Adrenal gland (tissue), 9 donors: ENCODE measurements at regions not wholly inside any gene's neighbourhood (a gene's known extent, or its start where the extent isn't known, plus 50 kb on each side); places are given as distances from the start of the nearest gene placed in this dataset.

ENCODE experiments used
- DNase-seq, 7 donors: peaks; one replicate each; pipeline ENCODE4 v3.0.0-alpha.2; 2019 to 2020
- H3K27ac ChIP-seq, 5 donors: fragments of 200-600 bp; sonication (generic) in 4 of 5; 1 replicate in 3 of 5; 2 replicates in 2 of 5; pipeline versions ENCODE4 v1.5.1 to v1.8.0; 2016 to 2020; ENCODE audit warnings: mild to moderate bottlenecking in 1 of 5
- H3K27me3 ChIP-seq: fragments of 200-600 bp; 2 replicates; pipeline ENCODE4 v1.8.0; 2021
- H3K36me3 ChIP-seq, 2 donors: fragments of 200-600 bp; replicated peaks in 1 of 2; 1 replicate in 1 of 2; 2 replicates in 1 of 2; pipeline versions ENCODE4 v1.5.1 to v1.8.0; 2018 to 2022
- H3K4me1 ChIP-seq, 2 donors: fragments of 200-600 bp; replicated peaks in 1 of 2; 1 replicate in 1 of 2; 2 replicates in 1 of 2; pipeline versions ENCODE4 v1.5.1 to v1.8.0; 2018 to 2021
- H3K4me3 ChIP-seq, 4 donors: fragments of 200-600 bp; sonication (generic) in 3 of 4; one replicate each; pipeline ENCODE4 v1.5.1; 2016 to 2018
- H3K9me3 ChIP-seq, 3 donors: fragments of 200-600 bp; sonication (generic) in 1 of 3; replicated peaks in 1 of 3; 1 replicate in 2 of 3; 2 replicates in 1 of 3; pipeline versions ENCODE4 v1.5.1 to v1.8.0; 2016 to 2021
- POLR2A ChIP-seq, 2 donors: fragments of 450-650 bp; IDR thresholded peaks; one replicate each; pipeline ENCODE4 v1.6.1; 2017; ENCODE audit warnings: antibody characterized with exemption in 2 of 2, mild to moderate bottlenecking in 2 of 2, moderate library complexity in 1 of 2
- WGBS, 4 donors: extraction: QIAGEN DNeasy Blood & Tissue Kit in 2 of 4; methylation state at CpG; one replicate each; pipeline versions ENCODE4 v1.1.5 to v1.1.7; 2013 to 2017; 5-methylcytosine and 5-hydroxymethylcytosine counted together
- intact Hi-C, 2 donors: fragments of 100-400 bp; cut with DNase I; formaldehyde crosslinking; loops; one replicate each; pipeline versions ENCODE4 v1.14.1 to v1.15.0; 2022 to 2023
- TF ChIP-seq, protein P1 (sequence below), 6 experiments: fragments of 450-650 bp in 4 of 6; fragments of 200-600 bp in 2 of 6; sonication (generic) in 1 of 6; IDR thresholded peaks; 1 replicate in 5 of 6; 2 replicates in 1 of 6; pipeline versions ENCODE4 v1.5.1 to v1.8.0; 2016 to 2021; ENCODE audit warnings: antibody characterized with exemption in 6 of 6, mild to moderate bottlenecking in 2 of 6, moderate library complexity in 1 of 6
- donor health status: healthy with polysubstance abuse.
- donor health status: Bipolar disorder and iron deficiency.
- donor health status: DM: yes; HTN: yes; CAD: no.
- donor health status: DM: no; HTN: no; CAD: no.
- donor health status: DM: no; HTN: no; CAD: no.

DNA sequence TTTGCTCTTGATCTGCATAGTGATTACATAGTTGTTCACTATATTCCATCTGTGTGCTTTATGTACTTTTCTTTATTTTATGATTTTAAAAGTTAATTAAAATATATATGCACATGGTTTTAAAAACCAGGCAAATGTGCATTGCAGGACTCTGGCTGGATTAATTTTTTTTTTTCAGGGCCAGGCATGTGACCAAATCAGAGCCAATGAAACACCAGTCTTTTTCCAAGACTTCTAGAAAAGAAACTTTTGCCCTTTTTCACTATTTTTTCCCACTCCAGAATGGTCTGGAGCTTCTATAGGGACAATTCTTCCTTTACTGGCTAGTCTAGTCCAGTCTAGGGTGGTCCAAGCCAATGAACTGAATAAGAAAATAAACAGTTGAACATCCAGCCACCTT, 198.1 kb upstream of the FBXO11 start:
- Histone ChIP-seq H3K36me3 (no peaks in the 10 kb centered on the region), H3K27me3 (no peaks in the 10 kb centered on the region), H3K27ac (no peak overlapping the region), H3K9me3 (no peaks in the 10 kb centered on the region), H3K4me3 (no peak overlapping the region), H3K4me1 (peaks cover 6 to 12% of the 10 kb centered on the region in 2 donors)
- intact Hi-C loops, result loop anchor here in 1 of 2 donors (10.0 kb wide), 2 partner anchors 200 to 240 kb away; partner anchors contain the start of gene FBXO11
- DNase-seq, result no peak
- TF ChIP-seq, protein P1, sequence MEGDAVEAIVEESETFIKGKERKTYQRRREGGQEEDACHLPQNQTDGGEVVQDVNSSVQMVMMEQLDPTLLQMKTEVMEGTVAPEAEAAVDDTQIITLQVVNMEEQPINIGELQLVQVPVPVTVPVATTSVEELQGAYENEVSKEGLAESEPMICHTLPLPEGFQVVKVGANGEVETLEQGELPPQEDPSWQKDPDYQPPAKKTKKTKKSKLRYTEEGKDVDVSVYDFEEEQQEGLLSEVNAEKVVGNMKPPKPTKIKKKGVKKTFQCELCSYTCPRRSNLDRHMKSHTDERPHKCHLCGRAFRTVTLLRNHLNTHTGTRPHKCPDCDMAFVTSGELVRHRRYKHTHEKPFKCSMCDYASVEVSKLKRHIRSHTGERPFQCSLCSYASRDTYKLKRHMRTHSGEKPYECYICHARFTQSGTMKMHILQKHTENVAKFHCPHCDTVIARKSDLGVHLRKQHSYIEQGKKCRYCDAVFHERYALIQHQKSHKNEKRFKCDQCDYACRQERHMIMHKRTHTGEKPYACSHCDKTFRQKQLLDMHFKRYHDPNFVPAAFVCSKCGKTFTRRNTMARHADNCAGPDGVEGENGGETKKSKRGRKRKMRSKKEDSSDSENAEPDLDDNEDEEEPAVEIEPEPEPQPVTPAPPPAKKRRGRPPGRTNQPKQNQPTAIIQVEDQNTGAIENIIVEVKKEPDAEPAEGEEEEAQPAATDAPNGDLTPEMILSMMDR (IDR thresholded peaks at IDR 0.05), result no peak
- TF ChIP-seq POLR2A (IDR thresholded peaks at IDR 0.05), result no peak

DNA sequence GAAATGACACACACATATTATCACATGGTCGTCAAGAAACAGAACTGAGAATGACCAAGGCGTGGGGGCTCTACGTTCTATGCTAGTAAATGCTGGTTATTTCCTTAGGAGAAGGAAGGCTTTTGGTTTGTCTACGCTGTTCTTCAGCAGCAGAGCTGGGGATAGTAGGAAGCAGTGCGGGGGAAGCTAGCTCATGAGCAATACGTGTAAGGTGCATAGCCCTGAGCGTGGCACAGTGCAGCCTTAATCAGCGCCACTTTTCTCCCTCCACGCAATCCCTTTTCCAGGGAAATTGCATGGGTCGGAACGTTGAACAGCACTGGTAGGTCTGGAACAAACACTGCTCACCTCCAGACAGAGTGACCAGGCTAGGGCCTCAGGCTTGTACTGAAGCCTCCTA, 199.6 kb upstream of the FBXO11 start:
- intact Hi-C loops, result loop anchor here (5.0 to 10.0 kb wide), 3 partner anchors 201 to 249 kb away; partner anchors contain the start of gene FBXO11 (in 1 of the 2)
- H3K27ac ChIP-seq, result peak overlapping the region in 1 of 5 donors; percentile 61
- DNase-seq, result no peak
- 74 to 84% (median 79%) methylated on average over 9 to 11 of the region's 11 CpGs for WGBS, 4 donors
- TF ChIP-seq POLR2A (IDR thresholded peaks at IDR 0.05), result no peak
- TF ChIP-seq, protein P1 (IDR thresholded peaks at IDR 0.05), result no peak
- H3K4me1 ChIP-seq, result peaks cover 6 to 13% of the 10 kb centered on the region in 2 donors
- no peaks in the 10 kb centered on the region for H3K9me3 ChIP-seq
- no peak overlapping the region for H3K4me3 ChIP-seq
- H3K36me3 ChIP-seq, result no peaks in the 10 kb centered on the region
- no peaks in the 10 kb centered on the region for H3K27me3 ChIP-seq

DNA sequence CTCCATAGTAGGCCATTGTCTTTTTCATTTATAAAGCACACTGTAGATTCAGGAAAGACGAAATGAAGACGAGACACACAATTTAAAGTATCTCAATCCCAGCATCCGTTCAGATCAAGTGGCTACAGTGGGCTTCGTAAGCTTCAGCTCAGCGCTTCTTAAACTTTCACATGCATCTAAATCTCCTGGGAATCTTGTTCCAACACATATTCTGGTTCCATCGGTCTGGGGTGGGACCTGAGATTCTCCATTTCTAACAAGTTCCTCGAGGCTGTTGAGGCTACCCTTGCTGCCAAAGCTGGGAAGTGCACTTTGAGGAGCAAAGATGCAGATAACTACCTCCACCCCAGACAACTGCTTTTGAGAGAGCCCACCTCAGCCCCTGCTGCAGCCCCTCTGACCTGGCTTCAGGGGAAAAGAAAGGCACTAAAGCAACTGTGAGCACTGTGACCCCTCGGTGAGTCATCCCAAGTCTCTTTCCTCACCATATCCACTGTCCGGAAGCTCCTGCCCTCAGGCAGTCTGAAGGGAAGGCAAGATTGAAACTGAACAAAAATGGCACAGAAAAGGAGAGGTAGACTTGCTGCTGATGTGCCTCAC, 201.1 kb upstream of the FBXO11 start:
- Histone ChIP-seq H3K27me3 (no peaks in the 10 kb centered on the region), H3K27ac (peak overlapping the region in 2 of 5 donors; percentile 61), H3K36me3 (no peaks in the 10 kb centered on the region), H3K4me1 (peaks cover 10 to 16% of the 10 kb centered on the region in 2 donors), H3K4me3 (no peak overlapping the region), H3K9me3 (no peaks in the 10 kb centered on the region)
- peak in 4 of 7 donors; percentile 32 to 56 (median 36) for DNase-seq
- TF ChIP-seq POLR2A (IDR thresholded peaks at IDR 0.05), result no peak
- TF ChIP-seq, protein P1 (IDR thresholded peaks at IDR 0.05), result no peak
- 64 to 77% (median 68%) methylated on average over 9 of the region's 9 CpGs for WGBS, 4 donors
- intact Hi-C loops, result loop anchor here (5.0 to 10.0 kb wide), 3 partner anchors 203 to 250 kb away; partner anchors contain the start of gene FBXO11 (in 1 of the 2)

DNA sequence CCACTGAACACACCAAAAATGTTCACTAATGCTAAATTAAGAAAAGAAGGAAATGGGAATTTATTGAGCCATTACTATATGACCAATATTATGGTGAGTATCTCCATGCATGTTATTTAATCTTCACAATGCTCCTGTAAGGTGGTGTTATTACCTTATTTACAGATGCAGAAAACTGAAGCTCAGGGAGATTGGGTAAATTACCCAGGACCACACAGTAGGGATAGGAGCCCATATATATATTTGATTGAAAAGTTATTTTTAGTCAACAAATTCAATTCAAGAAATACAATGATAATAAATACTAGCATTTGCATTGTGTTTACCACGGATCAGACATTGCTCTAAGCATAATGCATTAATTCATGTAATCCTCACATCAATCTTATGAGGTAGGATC, 202.2 kb upstream of the FBXO11 start:
- Histone ChIP-seq H3K27me3 (no peaks in the 10 kb centered on the region), H3K4me3 (no peak overlapping the region), H3K36me3 (no peaks in the 10 kb centered on the region), H3K27ac (no peak overlapping the region), H3K9me3 (no peaks in the 10 kb centered on the region), H3K4me1 (peaks cover 11 to 21% of the 10 kb centered on the region in 2 donors)
- DNase-seq, result no peak
- intact Hi-C loops, result loop anchor here (5.0 to 10.0 kb wide), 3 partner anchors 204 to 251 kb away; partner anchors contain the start of gene FBXO11 (in 1 of the 2)
- 68 to 91% (median 82%) methylated on average over 1 of the region's 1 CpG for WGBS, 4 donors
- TF ChIP-seq, protein P1 (IDR thresholded peaks at IDR 0.05), result no peak
- no peak for TF ChIP-seq POLR2A (IDR thresholded peaks at IDR 0.05)
